GM23248 (cell line): ENCODE measurements at regions not wholly inside any gene's neighbourhood (a gene's known extent, or its start where the extent isn't known, plus 50 kb on each side); places are given as distances from the start of the nearest gene placed in this dataset.

Experiments used
- EZH2 ChIP-seq: fragments of 200-600 bp; sonication (generic); IDR thresholded peaks from 2 replicates; pipeline ENCODE4 v1.6.1; 2018; ENCODE audit warnings: antibody characterized with exemption, mild to moderate bottlenecking; ENCODE audit not compliant: insufficient read depth, poor library complexity, severe bottlenecking
- EZH2phosphoT487 ChIP-seq: fragments of 200-600 bp; sonication (generic); IDR thresholded peaks from 2 replicates; pipeline ENCODE4 v1.6.1; 2018; ENCODE audit warnings: antibody characterized with exemption, moderate library complexity, mild to moderate bottlenecking, low read depth; ENCODE audit not compliant: insufficient read depth

DNA sequence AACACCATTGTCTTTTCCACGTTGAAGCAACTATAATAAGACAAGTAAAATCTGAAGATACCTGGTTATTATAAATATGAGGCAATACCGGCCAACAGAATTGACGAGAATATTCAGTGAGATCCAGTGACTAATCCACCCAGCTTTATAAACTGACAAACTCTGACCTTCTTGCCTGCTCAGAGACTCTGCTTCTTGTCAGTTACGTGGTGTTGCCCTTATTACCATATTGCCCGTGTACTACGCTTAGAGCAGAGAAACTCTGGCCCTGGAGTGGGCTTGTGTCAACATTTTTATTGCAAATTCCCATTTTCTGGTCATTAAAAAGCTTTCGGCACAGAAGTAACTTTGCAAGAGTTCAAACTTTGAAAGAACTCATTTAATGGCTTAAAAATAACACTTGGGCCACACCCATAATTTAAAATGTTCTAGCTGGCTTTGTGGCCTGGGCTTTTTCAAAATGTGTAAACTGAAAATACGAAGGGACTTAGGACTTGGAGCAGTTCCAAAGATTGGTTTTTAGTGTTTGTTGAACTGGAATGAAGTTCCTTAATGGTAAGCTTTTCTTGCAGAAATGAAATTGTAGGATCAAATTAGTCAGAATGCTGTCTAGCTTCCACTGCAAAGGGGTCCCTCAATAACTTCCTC is 266.2 kb downstream of the LMO4 start:
- TF ChIP-seq EZH2phosphoT487 (no peak), EZH2 (no peak)
